ENCODE measurements at regions not wholly inside any gene's neighbourhood (a gene's known extent, or its start where the extent isn't known, plus 50 kb on each side); places are given as distances from the start of the nearest gene placed in this dataset.
"Not testable (repeated sequence)": the region's sequence is repeated elsewhere in the genome, so short reads cannot be mapped to it uniquely, and the experiment has no call there.

DNA sequence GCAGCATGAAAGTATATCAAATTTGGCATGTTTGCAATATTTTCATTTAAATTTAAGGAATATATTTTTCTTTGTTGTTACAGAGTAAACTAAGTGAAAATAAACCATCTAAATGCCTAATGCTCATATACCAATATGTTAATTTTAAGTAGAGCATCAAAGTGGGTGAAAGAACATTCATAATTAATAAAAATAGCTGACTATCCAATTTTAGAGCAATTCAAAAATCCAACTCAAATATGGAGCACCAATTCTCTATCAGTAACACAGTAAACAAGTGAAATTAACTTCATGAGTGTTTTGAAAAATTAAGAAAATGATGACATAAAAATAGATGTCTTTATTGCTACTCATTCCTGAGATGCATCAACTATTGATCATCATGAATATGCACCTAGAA lies 893.0 kb downstream of the DSC3 start:
- Histone ChIP-seq H3K9ac (ENCODE audit: insufficient read depth, low read length) (no peak overlapping the region), H3K79me2 (ENCODE audit: control insufficient read depth, insufficient read depth, low read length) (no peaks in the 10 kb centered on the region), H3K27ac (ENCODE audit: insufficient read depth, low read length) (no peak overlapping the region), H3K36me3 (ENCODE audit: control insufficient read depth, insufficient read depth, low read length) (no peaks in the 10 kb centered on the region), H3K4me3 (replicated peaks in 1 of 4; ENCODE audit: control extremely low read depth in 1 of 4, insufficient read depth in 1 of 4, low read depth in 3 of 4, low read length in 4 of 4) (no peak overlapping the region), H3K4me2 (ENCODE audit: extremely low read depth, insufficient read depth, low read length) (no peak overlapping the region), H3K9me3 (ENCODE audit: control insufficient read depth, insufficient read depth, low read depth, low read length) (no peaks in the 10 kb centered on the region), H3K27me3 (ENCODE audit: control insufficient read depth, insufficient read depth, low read length) (no peaks in the 10 kb centered on the region), H2AFZ (ENCODE audit: low read length) (no peak overlapping the region), H4K20me1 (ENCODE audit: control insufficient read depth, extremely low read depth, insufficient read depth, low read length) (no peaks in the 10 kb centered on the region), H3K4me1 (ENCODE audit: control insufficient read depth, extremely low read depth, insufficient read depth, low read length) (no peaks in the 10 kb centered on the region)
- no peak for DNase-seq (ENCODE audit: low read depth in 2 of 2)
- TF ChIP-seq EZH2 (IDR thresholded peaks at IDR 0.05; ENCODE audit: low read length, missing control alignments) = no peak
- TF ChIP-seq, protein P1, sequence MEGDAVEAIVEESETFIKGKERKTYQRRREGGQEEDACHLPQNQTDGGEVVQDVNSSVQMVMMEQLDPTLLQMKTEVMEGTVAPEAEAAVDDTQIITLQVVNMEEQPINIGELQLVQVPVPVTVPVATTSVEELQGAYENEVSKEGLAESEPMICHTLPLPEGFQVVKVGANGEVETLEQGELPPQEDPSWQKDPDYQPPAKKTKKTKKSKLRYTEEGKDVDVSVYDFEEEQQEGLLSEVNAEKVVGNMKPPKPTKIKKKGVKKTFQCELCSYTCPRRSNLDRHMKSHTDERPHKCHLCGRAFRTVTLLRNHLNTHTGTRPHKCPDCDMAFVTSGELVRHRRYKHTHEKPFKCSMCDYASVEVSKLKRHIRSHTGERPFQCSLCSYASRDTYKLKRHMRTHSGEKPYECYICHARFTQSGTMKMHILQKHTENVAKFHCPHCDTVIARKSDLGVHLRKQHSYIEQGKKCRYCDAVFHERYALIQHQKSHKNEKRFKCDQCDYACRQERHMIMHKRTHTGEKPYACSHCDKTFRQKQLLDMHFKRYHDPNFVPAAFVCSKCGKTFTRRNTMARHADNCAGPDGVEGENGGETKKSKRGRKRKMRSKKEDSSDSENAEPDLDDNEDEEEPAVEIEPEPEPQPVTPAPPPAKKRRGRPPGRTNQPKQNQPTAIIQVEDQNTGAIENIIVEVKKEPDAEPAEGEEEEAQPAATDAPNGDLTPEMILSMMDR (conservative IDR thresholded peaks at IDR 0.05 in 1 of 2, IDR thresholded peaks at IDR 0.05 in 1 of 2; ENCODE audit: low read depth in 1 of 2, low read length in 2 of 2) = no peak

DNA sequence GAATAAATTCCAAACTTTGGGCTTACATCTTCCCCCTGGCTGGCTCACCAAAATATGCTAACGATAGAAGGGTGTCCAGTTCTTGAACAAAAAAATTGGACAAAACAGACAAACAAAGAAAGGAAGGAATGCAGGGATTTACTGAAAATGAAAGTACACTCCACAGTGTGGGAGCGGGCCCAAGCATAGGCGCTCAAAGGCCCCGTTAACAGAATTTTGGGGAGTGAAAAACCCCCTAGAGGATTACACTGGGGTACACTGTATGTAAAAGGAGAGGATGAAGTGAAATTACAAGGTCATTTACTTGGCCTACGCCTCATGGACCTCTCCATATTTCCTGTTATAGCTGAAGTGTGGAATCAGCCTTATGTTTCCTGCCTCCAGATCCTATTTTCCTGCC lies 899.7 kb downstream of the DSC3 start:
- Histone ChIP-seq H3K79me2 (ENCODE audit: control insufficient read depth, insufficient read depth, low read length) (no peaks in the 10 kb centered on the region), H3K27ac (ENCODE audit: insufficient read depth, low read length) (no peak overlapping the region), H4K20me1 (ENCODE audit: control insufficient read depth, extremely low read depth, insufficient read depth, low read length) (no peaks in the 10 kb centered on the region), H3K36me3 (ENCODE audit: control insufficient read depth, insufficient read depth, low read length) (no peaks in the 10 kb centered on the region), H3K4me1 (ENCODE audit: control insufficient read depth, extremely low read depth, insufficient read depth, low read length) (no peaks in the 10 kb centered on the region), H3K4me3 (replicated peaks in 1 of 4; ENCODE audit: control extremely low read depth in 1 of 4, insufficient read depth in 1 of 4, low read depth in 3 of 4, low read length in 4 of 4) (no peak overlapping the region), H3K9me3 (ENCODE audit: control insufficient read depth, insufficient read depth, low read depth, low read length) (no peaks in the 10 kb centered on the region), H3K4me2 (ENCODE audit: extremely low read depth, insufficient read depth, low read length) (no peak overlapping the region), H2AFZ (ENCODE audit: low read length) (no peak overlapping the region), H3K27me3 (ENCODE audit: control insufficient read depth, insufficient read depth, low read length) (no peaks in the 10 kb centered on the region), H3K9ac (ENCODE audit: insufficient read depth, low read length) (no peak overlapping the region)
- no peak for DNase-seq (ENCODE audit: low read depth in 2 of 2)
- TF ChIP-seq, protein P1 (conservative IDR thresholded peaks at IDR 0.05 in 1 of 2, IDR thresholded peaks at IDR 0.05 in 1 of 2; ENCODE audit: low read depth in 1 of 2, low read length in 2 of 2) = no peak
- no peak for TF ChIP-seq EZH2 (IDR thresholded peaks at IDR 0.05; ENCODE audit: low read length, missing control alignments)

DNA sequence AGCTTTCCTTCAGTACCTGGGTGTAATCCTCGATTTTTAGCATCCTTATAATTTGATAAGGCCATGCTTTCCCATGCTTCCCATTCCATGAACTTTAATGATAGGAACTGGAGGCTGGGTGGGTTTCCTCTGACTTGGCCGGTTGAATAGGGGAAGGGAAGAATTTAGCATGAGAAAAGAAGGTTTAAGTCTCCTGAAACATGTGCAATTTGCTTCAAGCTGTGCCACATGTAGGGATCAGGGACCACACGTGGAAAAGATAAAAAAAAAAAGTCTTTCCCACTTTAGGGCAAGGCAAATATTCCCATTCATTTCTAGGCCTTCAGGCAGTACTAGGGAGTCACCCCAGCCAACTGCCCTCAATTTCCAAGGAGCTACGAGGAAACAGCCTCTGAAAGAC lies 900.3 kb downstream of the DSC3 start:
- no peaks in the 10 kb centered on the region for H3K36me3 ChIP-seq (ENCODE audit: control insufficient read depth, insufficient read depth, low read length)
- no peaks in the 10 kb centered on the region for H3K27me3 ChIP-seq (ENCODE audit: control insufficient read depth, insufficient read depth, low read length)
- H3K79me2 ChIP-seq (ENCODE audit: control insufficient read depth, insufficient read depth, low read length) = no peaks in the 10 kb centered on the region
- no peak for TF ChIP-seq EZH2 (IDR thresholded peaks at IDR 0.05; ENCODE audit: low read length, missing control alignments)
- TF ChIP-seq, protein P1 (conservative IDR thresholded peaks at IDR 0.05 in 1 of 2, IDR thresholded peaks at IDR 0.05 in 1 of 2; ENCODE audit: low read depth in 1 of 2, low read length in 2 of 2) = no peak
- no peak overlapping the region for H3K4me3 ChIP-seq (replicated peaks in 1 of 4; ENCODE audit: control extremely low read depth in 1 of 4, insufficient read depth in 1 of 4, low read depth in 3 of 4, low read length in 4 of 4)
- no peak overlapping the region for H2AFZ ChIP-seq (ENCODE audit: low read length)
- H3K4me1 ChIP-seq (ENCODE audit: control insufficient read depth, extremely low read depth, insufficient read depth, low read length) = no peaks in the 10 kb centered on the region
- no peak overlapping the region for H3K4me2 ChIP-seq (ENCODE audit: extremely low read depth, insufficient read depth, low read length)
- H3K27ac ChIP-seq (ENCODE audit: insufficient read depth, low read length) = no peak overlapping the region
- H3K9ac ChIP-seq (ENCODE audit: insufficient read depth, low read length) = no peak overlapping the region
- no peak for DNase-seq (ENCODE audit: low read depth in 2 of 2)
- H4K20me1 ChIP-seq (ENCODE audit: control insufficient read depth, extremely low read depth, insufficient read depth, low read length) = no peaks in the 10 kb centered on the region
- H3K9me3 ChIP-seq (ENCODE audit: control insufficient read depth, insufficient read depth, low read depth, low read length) = no peaks in the 10 kb centered on the region

DNA sequence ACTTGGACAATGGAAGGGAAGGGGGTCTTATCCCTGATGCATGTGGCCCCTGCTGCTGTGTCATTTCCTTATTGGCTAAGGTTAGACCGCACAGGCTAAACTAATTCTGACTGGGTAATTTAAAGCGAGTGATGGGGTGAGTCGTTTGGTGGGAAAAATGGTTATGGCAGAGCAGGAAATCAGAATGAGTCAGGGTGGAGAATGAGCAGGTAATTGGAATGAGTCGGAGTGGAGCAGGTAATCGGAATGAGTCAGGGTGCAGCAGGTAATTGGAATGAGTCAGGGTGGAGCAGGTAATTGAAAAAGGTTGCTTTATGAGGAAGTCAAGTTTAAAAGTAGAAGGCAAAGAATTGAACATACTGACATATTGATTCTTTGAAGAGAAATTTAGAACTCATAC lies 901.0 kb downstream of the DSC3 start:
- not testable (repeated sequence) for H3K27ac ChIP-seq (ENCODE audit: insufficient read depth, low read length); H3K79me2 ChIP-seq (ENCODE audit: control insufficient read depth, insufficient read depth, low read length); H3K4me2 ChIP-seq (ENCODE audit: extremely low read depth, insufficient read depth, low read length); H3K4me1 ChIP-seq (ENCODE audit: control insufficient read depth, extremely low read depth, insufficient read depth, low read length); H3K9ac ChIP-seq (ENCODE audit: insufficient read depth, low read length); DNase-seq (ENCODE audit: low read depth in 2 of 2); H3K9me3 ChIP-seq (ENCODE audit: control insufficient read depth, insufficient read depth, low read depth, low read length); H3K4me3 ChIP-seq (replicated peaks in 1 of 4; ENCODE audit: control extremely low read depth in 1 of 4, insufficient read depth in 1 of 4, low read depth in 3 of 4, low read length in 4 of 4); H2AFZ ChIP-seq (ENCODE audit: low read length); H3K27me3 ChIP-seq (ENCODE audit: control insufficient read depth, insufficient read depth, low read length); H4K20me1 ChIP-seq (ENCODE audit: control insufficient read depth, extremely low read depth, insufficient read depth, low read length); H3K36me3 ChIP-seq (ENCODE audit: control insufficient read depth, insufficient read depth, low read length)

Data from fibroblast of lung (primary cell).